Glomerular endothelial cell (primary cell): ENCODE measurements at regions not wholly inside any gene's neighbourhood (a gene's known extent, or its start where the extent isn't known, plus 50 kb on each side); places are given as distances from the start of the nearest gene placed in this dataset.

Experiments
- DNase-seq: peaks from one replicate; pipeline ENCODE4 v3.0.0-alpha.2; 2011; ENCODE audit warnings: low read depth, low spot score; ENCODE audit errors: extremely low read depth

DNA sequence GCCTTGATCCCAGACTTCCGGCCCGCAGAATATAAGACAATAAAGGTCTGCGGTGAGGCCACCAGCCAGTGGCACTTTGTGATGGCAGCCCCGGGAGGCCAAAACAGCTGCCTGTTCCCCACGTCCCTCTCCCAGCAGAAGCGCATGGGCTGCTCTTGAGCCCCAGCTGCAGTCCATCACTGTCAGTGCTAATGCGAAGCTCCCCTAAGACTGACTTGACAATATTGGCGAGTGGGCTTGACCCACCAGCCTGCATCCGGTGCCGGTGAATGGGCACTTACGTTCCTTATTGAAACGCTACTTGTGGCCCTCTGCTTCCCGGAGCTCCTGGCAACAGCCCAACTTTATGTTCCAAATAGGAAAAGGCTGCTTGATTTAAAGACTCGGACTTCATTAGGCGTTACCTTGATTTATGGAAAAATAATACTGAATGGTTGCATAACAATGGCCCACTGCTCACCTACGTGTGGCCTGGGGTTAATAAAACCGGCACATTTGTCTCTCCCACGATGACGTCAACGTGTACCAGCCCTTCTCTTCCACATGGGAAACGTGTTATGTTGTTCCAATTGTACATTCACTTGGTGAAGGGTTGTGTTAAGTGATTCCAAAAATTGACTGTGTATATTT, 93.4 kb upstream of the SEPTIN5 start:
- DNase-seq, result peak; percentile 63

DNA sequence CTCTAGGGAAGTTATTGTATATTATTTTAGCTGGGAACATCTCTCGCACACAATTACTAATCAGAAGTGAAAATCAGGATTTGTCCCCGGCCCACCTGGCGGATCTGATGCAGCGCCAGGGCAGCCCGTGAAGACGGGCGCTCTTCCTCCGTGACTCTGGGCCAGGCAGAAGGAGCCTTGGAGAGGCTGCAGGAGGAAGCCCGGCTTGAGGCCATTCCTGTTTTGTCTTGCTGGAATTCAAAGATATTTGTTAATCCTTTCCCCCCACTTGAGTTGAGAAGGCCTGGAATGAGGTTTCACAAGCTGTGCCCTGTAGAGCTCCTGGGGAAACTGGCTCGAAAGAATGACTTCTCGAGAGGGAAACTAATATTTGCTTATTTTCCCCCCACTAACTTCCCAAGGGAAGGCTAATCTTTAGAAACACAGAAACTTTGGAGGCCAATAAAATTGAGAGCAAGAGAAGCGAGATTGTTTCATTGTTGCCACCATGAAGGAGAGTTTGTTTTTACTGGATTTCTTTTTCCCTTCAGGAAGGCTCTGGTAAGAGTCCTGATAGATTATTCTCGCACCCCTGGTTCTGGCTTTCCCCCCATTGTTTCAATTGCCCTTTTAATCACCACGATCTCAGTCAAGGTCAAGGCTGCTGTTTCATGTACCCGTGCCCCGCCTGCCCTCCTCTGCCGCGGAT, 92.8 kb upstream of the SEPTIN5 start:
- no peak for DNase-seq

DNA sequence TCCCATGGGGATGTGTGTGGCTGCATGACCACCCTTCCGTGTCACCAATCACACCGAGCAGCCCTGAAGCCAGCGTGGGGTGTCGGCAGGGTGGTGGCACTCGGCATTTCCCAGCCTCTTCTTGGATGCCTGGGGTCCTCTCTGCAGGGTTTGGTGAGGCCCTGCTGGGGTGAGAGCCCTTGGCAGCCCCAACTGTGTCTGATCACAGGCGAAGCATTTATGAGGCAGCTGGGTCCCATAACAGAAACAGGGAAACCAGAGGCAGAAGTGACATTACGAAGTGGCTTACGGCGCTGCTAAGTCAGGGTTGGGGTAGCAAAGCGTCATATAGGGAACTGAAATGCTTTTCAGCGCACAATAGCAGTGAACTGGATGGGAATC, 92.3 kb upstream of the SEPTIN5 start:
- DNase-seq, result no peak

DNA sequence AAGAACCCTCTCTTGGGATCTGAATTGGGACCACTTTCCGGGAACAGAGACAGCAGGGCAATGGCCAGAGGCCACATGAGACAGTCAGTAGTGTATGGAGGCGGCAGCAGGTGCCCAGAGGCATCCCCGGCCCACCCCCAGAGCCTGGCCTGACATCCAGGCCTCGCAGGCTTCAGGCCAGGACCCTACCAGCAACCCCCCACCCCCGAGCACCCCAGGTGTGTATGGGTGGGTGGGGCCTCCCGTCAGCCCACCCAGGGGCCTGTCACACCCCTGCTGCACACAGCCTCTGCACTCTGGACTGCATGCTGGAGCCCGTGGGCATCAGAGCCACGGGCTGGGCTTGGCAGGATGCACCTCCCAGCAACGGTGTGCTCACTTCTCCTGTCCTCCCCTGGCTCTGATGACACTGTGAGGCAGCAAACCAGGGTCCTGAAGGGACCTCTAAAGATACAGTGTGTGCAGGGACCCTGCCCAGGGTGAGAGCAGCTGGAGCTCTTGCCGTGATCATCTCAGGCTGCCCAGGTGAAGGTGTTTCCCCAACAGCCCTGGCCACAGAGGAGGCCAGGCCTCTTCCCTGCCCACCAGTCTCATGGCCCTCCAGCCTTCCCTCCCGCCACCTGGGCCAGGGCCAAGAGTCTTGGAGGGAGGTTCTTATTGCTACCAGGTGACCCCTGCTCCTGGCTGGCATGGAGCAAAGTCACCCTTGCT, 88.8 kb upstream of the SEPTIN5 start:
- DNase-seq, result no peak

DNA sequence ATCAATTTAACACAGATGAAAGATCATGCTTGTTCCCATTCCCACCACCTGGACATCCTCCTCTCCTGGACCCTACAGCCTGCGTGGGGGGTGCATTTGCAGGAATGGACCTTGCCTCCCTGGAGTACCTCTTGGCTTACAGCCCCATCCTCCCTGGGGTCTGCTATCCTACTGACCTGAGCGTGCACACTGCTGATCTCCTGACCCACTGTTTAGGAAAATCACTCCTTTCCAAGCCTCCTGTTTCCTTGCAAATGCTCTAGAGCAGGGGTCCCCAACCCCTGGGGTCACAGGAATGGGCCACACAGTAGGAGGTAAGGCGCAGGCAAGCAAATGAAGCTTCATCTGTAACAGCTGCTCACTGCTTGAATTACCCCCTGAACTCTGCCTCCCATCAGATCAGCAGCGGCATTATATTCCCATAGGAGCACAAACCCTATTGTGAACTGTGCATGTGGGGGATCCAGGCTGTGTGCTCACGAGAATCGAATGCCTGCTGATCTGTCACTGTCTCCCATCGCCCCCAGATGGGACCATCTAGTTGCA, 88.2 kb upstream of the SEPTIN5 start:
- DNase-seq, result no peak

DNA sequence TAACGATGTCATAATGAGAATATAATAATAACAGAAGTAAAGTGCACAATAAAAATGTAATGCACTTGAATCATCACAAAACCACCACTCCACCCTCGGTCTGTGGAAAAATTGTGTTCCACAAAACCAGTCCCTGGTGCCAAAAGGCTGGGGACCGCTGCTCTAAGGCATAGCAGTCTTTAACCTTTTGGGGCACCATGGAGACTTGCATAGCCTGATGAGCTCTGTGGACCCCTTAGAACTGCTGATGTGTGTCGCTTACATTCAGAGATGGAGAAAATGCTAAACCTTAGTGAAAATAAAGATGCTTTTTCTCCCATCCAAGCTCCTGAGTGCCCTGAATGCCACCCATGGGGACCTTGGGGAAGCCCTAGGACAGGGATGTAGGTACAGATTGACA, 87.6 kb upstream of the SEPTIN5 start:
- no peak for DNase-seq

DNA sequence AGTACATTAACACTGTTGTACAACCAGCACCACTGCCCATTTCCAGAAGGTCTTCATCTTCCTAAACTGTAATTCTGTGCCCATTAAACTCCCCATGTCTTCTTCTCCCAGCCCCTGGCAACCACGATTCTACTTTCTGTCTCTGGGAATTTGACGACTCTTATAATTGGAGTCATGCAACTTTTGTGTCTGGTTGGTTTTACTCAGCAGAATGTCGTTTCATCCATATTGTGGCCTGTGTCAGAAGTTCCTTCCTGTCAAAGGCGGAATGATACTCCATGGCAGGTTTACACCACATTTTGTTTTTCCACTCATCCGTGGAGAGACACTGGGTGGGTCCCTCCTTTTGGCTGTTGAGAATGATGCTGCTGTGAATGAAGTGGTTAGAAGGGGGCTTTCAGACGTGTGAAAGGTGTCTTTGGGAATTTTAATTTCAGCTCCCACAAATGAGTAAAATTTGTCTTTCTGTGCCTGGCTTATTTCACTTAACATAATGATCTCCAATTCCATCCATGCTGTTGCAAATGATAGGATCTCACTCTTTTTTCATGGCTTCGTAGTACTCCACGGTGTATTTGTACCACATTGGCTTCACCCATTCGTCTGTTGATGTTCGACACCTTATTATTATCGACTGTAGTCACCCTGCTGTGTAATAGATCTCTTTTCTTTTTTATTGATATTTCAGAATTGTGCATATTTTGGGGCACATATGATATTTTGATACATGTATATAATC, 86.1 kb upstream of the SEPTIN5 start:
- no peak for DNase-seq

DNA sequence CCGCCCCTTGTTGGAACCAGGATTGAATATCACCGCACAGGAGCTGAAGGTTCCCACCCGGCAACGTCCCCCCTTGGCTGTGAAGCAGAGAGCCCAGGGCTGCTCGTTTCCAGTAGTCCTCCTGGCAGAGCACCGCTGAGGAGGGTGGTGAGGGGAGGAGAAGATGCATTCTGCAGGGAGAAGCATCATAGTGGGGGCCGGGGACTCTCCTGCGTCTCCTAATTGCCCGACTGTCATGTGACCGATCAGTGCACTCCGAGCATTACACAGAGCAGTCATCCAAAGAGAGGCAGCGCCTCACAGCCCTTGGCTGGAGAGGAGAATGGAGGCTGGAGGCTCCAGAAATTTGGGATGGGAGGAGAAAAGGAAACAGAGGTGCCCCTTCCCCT, 85.0 kb upstream of the SEPTIN5 start:
- no peak for DNase-seq

DNA sequence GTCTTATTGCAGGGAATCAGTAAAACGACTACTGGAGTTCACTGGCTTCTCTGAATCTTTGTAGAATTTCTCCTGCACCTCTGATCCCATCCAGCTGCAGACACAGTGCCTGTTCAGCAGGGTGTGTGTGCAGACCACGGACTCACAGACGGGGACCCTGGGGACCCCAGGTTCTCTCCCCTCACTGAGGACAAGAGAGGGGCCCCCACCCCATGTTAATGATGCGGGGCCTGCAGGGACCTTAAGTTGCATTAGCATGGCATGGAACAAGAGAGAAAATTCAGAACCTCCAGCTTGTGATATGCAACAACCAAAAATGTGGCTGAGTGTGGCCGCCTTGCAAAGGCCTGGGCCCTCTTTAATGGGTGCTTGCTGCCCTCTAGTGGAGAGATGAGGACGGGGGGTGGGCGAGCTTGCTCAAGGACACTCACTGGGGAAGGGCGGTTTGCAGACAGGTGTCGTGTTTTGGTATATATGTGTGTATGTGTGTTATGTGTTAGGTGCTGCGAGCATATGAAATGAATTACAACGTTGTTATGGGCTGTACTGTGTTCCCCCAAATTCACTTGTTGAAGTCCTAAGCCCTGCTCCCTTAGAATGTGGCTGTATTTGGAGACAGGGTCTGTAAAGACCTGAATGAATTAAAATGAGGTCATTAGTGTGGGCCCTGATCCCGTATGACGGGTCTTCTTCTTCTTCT, 84.4 kb upstream of the SEPTIN5 start:
- peak; percentile 27 for DNase-seq

DNA sequence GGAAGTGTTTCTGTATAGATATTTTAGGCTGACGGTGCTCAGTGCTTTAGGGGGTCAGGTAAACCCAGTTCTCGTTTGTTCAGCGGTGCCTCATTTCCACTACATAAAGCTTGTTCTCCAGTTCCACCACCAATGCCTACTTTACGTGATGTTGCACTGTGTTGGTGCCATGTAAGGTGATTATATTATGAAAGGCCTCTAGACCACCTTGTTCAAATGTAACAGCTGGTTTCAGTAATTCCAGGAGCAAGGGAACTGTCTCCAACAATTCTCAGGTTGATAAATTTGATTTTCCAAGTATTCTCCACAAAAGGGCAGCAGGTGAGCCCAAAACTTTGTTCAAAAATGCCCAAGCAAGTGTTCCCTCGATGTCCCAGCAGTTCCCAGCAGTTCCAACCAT, 83.7 kb upstream of the SEPTIN5 start:
- no peak for DNase-seq

DNA sequence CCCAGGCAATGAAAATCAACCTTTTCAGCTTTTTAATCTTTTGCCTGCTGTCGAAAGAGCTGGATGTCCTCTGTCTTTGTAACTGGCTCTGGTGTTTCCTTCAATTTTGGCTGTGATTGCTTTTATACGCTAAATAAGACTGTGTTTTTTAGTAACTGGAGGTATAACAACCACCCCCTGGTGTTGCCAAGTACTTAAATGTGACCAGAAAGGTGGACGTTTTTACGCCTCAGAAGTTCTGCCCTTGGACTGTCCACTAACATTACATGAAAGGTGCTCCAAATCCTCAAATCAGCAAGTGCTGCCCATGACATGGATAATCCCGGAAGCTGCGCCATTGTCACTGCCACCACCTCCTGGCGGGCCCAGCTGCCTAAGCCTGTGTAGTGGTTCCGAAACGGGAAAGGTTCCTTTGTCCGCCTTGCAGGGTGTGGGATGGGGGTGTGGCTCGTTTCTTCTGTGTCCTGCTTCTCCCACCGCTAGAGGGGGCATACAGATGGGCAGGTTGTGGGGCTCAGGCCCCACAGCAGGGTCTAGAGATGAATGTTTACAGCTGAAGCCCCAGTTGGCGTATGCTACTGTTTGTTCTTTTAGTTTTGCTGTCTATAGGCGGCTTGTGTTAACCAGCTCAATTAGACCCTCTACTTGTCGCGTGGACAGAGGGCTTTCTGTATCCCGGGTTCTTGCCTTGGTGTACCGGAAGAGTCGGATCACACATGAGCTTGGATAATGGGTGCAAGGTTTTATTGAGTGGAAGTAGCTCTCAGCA, 82.2 kb upstream of the SEPTIN5 start:
- no peak for DNase-seq

DNA sequence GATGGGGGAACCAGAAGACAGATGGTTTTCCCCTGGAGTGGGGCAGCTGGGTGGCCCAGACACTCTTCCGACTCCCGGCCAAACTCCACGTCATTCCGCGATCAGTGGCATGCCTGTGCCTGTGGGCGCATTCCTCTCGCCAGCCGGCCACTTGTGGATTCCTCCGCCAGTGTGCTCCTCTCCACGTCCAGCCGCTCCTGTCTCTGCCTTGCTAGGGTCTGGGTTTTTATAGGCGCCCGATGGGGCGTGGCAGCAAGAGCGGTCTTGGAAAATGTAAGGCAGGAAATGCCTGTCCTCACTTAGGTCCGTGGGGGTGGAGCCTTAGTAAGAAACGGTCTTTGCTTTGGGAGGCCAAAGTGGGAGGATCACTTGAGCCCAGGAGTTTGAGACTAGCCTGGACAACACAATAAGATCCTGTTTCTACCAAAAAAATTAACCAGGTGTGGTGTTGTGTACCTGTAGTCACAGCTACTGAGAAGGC, 81.6 kb upstream of the SEPTIN5 start:
- no peak for DNase-seq

DNA sequence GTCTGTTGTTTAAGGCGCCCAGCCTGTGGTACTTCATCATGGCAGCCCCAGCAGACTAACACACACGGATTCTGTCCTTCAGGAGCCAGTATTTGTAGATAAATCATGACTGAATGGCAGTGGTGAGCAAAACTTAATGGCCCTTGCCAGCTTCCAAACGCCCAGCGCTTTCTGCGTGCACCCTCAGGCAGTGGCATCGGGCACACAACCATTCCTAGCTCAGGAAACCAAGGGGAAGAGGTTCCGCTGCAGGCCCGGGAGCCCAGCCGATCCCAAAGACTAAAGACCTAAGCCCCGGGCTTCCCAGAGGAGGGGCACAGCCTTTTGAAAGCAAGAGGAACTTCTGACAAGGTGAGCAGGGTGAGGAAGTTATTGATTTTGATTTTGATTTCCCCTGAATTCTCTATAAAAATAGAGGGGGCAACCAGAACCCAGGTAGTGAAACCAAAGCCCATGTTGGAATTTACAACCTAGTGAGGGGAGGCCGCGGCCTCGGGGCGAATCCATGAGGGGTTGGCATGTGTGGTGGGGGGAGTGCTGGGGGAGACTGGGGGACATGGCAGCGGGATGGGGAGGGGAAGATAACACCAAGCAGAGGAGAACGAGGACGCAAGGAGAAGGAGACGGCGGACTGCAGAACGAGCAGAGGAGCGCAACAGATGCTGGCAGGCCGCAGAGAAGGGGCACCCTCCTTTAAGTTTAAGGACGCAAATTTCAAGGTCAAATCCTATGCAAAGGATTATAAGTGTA, 79.9 kb upstream of the SEPTIN5 start:
- no peak for DNase-seq

DNA sequence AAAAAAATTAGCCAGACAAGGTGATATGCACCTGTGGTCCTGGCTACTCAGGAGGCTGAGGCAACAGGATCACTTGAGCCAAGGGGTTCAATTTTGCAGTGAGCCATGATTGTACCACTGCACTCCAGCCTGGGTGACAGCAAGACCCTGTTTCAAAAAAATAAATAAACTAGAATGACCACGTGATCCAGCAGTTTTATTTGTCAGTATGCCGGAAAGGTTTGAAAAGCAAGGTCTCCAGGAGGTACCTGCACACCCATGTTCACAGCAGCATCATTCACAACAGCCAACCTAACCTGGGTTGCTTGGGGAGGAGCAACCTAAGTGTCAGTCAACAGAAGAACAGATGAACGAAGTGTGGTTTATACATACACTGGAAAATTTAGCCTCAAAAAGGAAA, 78.7 kb upstream of the SEPTIN5 start:
- no peak for DNase-seq

DNA sequence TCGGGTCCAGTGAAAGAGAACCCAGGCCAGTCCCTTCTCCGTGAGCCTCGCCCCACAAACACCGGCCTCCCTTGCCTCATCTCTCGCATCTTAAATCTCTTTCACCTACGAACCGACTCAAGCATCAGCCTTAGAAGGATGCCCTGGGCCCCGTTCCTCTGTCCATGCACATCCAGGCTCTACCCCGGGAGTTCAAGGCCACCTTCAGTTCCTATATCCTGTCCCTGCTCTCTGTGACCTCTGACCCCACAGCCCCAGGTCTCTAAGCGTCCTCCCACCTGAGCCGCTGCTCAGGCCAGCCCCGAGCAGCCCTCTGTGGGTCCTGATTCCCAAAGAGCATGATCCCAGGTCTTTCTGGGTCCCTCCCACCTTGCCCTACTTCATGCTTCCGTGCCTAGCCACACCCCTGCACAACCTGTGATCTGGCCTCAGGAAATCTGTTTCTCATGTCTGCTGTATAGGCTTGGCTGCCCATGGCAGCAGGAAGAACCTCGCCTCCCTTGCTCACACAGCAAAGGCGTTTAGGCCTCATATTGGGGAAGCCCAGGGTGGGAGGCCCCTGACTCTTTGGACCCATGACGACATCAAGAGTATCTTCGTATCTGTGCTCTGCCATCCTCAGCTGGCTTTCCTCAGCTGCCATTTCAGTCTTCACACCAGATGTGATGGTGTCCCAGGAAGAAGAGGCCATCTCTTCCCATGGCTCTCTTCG, 77.5 kb upstream of the SEPTIN5 start:
- DNase-seq, result no peak

DNA sequence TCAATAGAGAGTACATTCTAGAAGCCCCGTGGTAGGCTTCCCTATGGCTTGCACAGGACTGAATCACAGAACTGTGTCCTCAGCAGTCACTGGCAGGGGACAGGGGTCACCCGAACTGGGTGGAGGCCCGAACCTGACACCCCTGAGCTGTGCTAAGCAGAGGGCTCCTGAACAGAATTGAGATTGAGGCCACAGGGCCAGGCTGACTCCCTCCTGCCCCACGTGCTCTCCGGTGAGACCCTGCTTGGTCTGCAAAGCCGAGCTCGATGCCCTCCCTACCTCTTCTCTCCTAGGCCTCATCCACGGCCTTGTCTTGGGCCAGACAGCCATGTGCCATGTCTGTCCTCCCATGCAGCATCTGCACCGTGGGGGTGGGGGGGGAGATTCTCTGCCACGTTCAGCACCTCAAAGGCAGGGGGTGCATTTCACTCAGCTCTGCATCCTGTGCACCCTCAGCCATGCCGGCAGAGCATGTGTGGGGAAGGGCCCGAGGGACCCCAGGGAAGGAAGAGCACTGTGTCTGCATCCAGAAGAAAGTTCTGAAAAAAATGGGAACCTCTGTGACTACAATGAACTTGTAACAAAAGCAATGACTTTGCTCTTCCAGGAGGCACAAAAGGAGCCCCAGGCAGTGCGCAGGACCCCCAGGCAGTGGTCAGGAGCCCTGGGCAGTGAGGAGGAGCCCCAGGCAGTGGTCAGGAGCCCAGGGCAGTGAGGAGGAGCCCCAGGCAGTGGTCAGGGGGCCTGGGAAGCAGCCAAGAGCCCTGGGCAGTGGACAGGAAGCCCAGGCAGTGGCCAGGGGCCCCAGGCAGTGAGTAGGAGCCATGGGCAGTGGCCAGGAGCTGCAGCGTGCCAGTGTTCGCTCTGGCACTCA, 76.7 kb upstream of the SEPTIN5 start:
- DNase-seq, result no peak

DNA sequence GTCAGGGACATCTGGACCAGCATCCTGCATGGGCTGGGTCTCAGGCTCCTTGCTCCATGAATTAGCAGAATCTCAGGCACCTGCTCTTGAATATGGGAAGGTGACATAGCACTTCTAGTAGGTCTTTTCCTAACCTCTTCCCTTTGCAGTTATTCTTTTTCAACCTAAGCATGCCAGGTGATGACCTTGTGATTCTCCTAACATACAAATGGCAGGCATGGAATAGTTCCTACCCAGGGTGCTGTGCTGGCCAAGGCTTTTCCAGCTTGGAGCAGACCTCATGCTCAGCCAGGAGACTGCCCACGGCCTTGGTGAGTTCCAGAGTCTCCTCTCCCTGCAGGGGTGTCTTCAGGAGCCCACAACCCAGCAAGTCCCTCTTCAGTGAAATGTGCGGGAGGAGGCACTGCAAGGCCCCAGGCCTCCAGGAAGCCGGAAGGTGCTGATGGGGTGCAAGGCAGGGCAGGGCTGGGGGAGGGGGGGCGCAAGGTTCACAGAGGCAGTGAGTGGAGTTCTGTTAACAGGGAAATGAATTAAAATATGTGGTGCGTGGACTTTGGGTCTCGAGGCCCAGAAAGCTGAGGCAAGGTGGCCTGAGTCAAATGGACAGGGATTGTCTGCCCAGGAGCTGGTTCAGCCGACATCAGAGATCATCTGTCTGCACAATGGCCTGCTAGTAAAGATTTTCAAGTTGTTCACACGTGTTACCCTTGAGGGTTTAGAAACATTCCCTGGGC, 75.9 kb upstream of the SEPTIN5 start:
- no peak for DNase-seq
